SK-N-MC (cell line): ENCODE measurements at regions not wholly inside any gene's neighbourhood (a gene's known extent, or its start where the extent isn't known, plus 50 kb on each side); places are given as distances from the start of the nearest gene placed in this dataset.

Experiments
- EZH2 ChIP-seq: fragments of 200-600 bp; sonication (generic); IDR thresholded peaks from one replicate; pipeline ENCODE4 v1.6.1; 2017; ENCODE audit warnings: antibody characterized with exemption
- FOXP2 ChIP-seq: optimal IDR thresholded peaks from 2 replicates; pipeline ENCODE3; 2011; ENCODE audit warnings: mild to moderate bottlenecking, moderate library complexity; ENCODE audit not compliant: insufficient read depth; ENCODE audit errors: extremely low read length, control extremely low read depth
- POLR2AphosphoS5 ChIP-seq: IDR thresholded peaks from 2 replicates; pipeline ENCODE4 v1.6.1; 2012; ENCODE audit warnings: mild to moderate bottlenecking, low read depth, low read length, borderline replicate concordance

DNA sequence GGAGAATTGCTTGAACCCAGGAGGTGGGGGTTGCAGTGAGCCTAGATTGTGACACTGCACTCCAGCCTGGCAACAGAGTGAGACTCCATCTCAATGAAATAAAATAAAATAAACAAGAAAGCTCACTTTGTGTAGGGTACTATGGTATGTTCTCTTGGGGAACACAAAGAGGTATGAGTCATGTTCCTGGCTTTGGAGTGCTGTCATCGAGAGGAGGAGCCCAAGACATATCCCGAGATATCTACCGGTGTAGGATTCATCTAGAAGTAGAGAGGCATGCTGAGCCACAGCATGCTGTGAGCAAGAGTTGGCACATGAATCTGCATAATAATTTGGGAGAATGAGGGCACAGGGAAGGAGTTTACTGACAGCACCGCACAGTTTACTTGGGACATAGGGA is 244.9 kb upstream of the EPHA4 start:
- TF ChIP-seq POLR2AphosphoS5 (no peak), FOXP2 (no peak), EZH2 (no peak)
